22Rv1 (cell line): ENCODE measurements at regions not wholly inside any gene's neighbourhood (a gene's known extent, or its start where the extent isn't known, plus 50 kb on each side); places are given as distances from the start of the nearest gene placed in this dataset.

Experiments used
- CTCF ChIP-seq: fragments of 450-650 bp; IDR thresholded peaks from 2 replicates; pipeline ENCODE4 v1.5.1; 2017; ENCODE audit warnings: mild to moderate bottlenecking
- ZFX ChIP-seq: fragments of 450-650 bp; IDR thresholded peaks from 2 replicates; pipeline ENCODE4 v1.6.1; 2017; ENCODE audit warnings: antibody characterized with exemption, borderline replicate concordance

DNA sequence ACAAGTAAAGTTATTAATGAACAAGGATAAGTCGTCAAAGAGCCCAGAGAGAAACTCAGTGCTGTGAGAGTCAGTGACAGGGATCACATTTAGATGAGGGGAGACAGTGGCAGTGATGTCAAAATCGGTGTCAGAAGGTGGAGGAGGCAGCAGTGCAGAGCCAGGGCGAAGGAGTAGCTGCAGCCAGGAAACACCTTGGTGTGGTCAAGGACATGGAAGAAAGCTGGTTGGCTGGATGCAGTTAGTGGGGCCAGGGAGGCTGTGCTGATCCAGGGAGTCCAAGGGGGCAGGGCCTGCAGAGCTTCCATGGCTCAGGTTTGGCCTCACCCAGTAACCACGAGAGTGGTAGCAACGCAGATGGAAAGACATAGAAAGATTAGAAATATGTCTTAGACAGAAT, 50.7 kb upstream of the ADORA2B start:
- TF ChIP-seq CTCF (no peak), ZFX (no peak)
